ENCODE measurements at regions not wholly inside any gene's neighbourhood (a gene's known extent, or its start where the extent isn't known, plus 50 kb on each side); places are given as distances from the start of the nearest gene placed in this dataset.

DNA sequence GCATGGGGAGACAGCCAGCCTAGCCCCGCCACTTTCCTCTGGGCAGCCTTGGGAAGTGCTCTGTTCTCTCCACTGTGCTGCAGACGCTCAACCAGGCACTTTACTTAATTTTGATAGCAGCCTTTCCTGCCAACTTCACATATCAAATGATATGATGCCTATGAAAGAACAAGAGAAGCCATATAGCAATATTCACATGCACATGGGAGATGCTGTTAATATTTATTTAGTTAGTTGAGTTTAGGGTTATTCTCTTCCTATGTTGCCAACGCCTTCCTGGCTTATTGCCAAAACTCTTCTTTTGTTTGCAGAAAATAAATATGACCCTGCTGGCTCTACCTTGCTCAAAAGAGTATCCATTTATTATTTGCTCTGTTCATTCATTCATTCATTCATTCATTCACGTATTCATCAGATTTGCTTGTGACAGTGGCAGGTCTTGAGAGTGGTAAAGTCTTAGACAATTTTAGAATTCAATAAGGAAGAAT, 99.3 kb downstream of the GATA6 start:
- no peak overlapping the region for H3K4me3 Mint-ChIP-seq
- TF ChIP-seq, protein P1, sequence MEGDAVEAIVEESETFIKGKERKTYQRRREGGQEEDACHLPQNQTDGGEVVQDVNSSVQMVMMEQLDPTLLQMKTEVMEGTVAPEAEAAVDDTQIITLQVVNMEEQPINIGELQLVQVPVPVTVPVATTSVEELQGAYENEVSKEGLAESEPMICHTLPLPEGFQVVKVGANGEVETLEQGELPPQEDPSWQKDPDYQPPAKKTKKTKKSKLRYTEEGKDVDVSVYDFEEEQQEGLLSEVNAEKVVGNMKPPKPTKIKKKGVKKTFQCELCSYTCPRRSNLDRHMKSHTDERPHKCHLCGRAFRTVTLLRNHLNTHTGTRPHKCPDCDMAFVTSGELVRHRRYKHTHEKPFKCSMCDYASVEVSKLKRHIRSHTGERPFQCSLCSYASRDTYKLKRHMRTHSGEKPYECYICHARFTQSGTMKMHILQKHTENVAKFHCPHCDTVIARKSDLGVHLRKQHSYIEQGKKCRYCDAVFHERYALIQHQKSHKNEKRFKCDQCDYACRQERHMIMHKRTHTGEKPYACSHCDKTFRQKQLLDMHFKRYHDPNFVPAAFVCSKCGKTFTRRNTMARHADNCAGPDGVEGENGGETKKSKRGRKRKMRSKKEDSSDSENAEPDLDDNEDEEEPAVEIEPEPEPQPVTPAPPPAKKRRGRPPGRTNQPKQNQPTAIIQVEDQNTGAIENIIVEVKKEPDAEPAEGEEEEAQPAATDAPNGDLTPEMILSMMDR (IDR thresholded peaks at IDR 0.05): no peak
- peaks cover 64% of the 10 kb centered on the region for H3K27me3 Mint-ChIP-seq (ENCODE audit: low read depth, poor library complexity)
- H3K9me3 Mint-ChIP-seq: peaks cover 4% of the 10 kb centered on the region
- no peak overlapping the region for H3K27ac Mint-ChIP-seq
- DNase-seq: no peak
- H3K36me3 Mint-ChIP-seq (ENCODE audit: low read depth): no peaks in the 10 kb centered on the region
- no peaks in the 10 kb centered on the region for H3K4me1 Mint-ChIP-seq

DNA sequence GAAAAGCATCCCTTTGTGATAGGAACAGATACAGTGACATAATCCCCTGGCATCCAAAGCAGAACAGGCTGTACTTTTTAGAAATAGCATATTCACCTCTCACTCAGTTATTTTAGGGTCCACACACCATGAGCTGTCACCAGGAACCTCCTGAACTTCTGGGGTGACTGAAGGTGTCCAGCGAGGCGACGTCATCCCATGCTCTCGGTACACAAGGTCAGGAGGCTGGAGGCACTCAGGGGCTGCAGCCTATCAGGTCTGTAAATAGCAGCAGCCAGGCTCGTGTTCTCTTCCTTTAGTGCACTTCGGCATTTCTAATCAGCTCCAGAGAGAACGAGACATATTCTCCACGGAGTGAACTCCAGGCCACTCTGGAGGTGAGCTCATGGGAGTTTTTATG, 98.3 kb downstream of the GATA6 start:
- H3K27ac Mint-ChIP-seq: no peak overlapping the region
- H3K4me3 Mint-ChIP-seq: no peak overlapping the region
- DNase-seq: no peak
- TF ChIP-seq, protein P1 (IDR thresholded peaks at IDR 0.05): no peak
- peaks cover 60% of the 10 kb centered on the region for H3K27me3 Mint-ChIP-seq (ENCODE audit: low read depth, poor library complexity)
- H3K4me1 Mint-ChIP-seq: no peaks in the 10 kb centered on the region
- peaks cover 5% of the 10 kb centered on the region for H3K9me3 Mint-ChIP-seq
- H3K36me3 Mint-ChIP-seq (ENCODE audit: low read depth): no peaks in the 10 kb centered on the region

- Mint-ChIP-seq H3K36me3 (ENCODE audit: low read depth) (no peaks in the 10 kb centered on the region), H3K9me3 (peaks cover 7% of the 10 kb centered on the region), H3K4me3 (no peak overlapping the region), H3K4me1 (no peaks in the 10 kb centered on the region), H3K27ac (no peak overlapping the region), H3K27me3 (ENCODE audit: low read depth, poor library complexity) (peaks cover 62% of the 10 kb centered on the region)
- no peak for DNase-seq
- TF ChIP-seq, protein P1 (IDR thresholded peaks at IDR 0.05): no peak
Measured at GRCh38 chr18:22267225-22267624, 97.8 kb downstream of the GATA6 start.

GRCh38 chr18:22265838-22266237, 96.4 kb downstream of the GATA6 start:
- peaks cover 54% of the 10 kb centered on the region for H3K27me3 Mint-ChIP-seq (ENCODE audit: low read depth, poor library complexity)
- H3K4me1 Mint-ChIP-seq: no peaks in the 10 kb centered on the region
- TF ChIP-seq, protein P1 (IDR thresholded peaks at IDR 0.05): no peak
- H3K36me3 Mint-ChIP-seq (ENCODE audit: low read depth): no peaks in the 10 kb centered on the region
- H3K9me3 Mint-ChIP-seq: peaks cover 11% of the 10 kb centered on the region
- H3K27ac Mint-ChIP-seq: no peak overlapping the region
- H3K4me3 Mint-ChIP-seq: no peak overlapping the region
- DNase-seq: no peak

DNA sequence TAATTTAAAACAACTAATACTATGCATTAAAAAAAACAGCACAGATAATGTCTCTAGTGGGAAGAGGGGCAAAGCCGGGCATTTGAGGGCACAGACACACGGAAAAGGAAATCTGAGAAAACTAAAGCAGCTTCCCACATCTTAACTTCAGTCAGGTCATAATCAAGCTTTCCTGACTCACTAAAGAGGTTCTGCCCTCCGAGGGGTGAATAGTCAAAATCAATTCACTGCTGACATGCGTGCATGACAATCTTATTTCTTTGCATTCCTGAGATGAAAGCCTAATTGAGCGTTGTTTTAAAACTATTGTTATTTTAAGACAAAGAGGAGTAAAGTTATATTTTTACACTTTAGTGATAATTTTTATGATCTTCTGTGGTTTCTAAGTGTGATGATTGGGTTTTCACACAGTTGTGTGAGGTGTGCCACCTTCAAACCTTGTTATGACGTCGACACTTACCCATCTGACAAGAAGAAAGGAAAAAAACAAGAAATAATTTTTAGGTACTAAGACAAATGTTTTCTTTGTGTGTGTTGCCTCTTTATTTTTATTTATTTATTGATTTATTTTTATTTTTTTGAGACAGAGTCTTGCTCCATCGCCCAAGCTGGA, 90.9 kb downstream of the GATA6 start:
- peaks cover 33% of the 10 kb centered on the region for H3K27me3 Mint-ChIP-seq (ENCODE audit: low read depth, poor library complexity)
- H3K4me3 Mint-ChIP-seq: no peak overlapping the region
- TF ChIP-seq, protein P1 (IDR thresholded peaks at IDR 0.05): no peak
- H3K36me3 Mint-ChIP-seq (ENCODE audit: low read depth): no peaks in the 10 kb centered on the region
- H3K9me3 Mint-ChIP-seq: peaks cover 11% of the 10 kb centered on the region
- H3K4me1 Mint-ChIP-seq: peaks cover 11% of the 10 kb centered on the region
- H3K27ac Mint-ChIP-seq: no peak overlapping the region
- no peak for DNase-seq

- H3K4me3 Mint-ChIP-seq: no peak overlapping the region
- TF ChIP-seq, protein P1 (IDR thresholded peaks at IDR 0.05): no peak
- DNase-seq: no peak
Measured at GRCh38 chr18:22257022-22257543, 87.7 kb downstream of the GATA6 start.

More at GRCh38 chr18:22257022-22257543, 87.7 kb downstream of the GATA6 start:
- Mint-ChIP-seq H3K27ac (no peak overlapping the region), H3K27me3 (ENCODE audit: low read depth, poor library complexity) (peaks cover 26% of the 10 kb centered on the region), H3K4me1 (peaks cover 38% of the 10 kb centered on the region), H3K36me3 (ENCODE audit: low read depth) (no peaks in the 10 kb centered on the region), H3K9me3 (peaks cover 4% of the 10 kb centered on the region)
